ENCODE measurements at regions not wholly inside any gene's neighbourhood (a gene's known extent, or its start where the extent isn't known, plus 50 kb on each side); places are given as distances from the start of the nearest gene placed in this dataset.
"Not testable (repeated sequence)": the region's sequence is repeated elsewhere in the genome, so short reads cannot be mapped to it uniquely, and the experiment has no call there.

DNA sequence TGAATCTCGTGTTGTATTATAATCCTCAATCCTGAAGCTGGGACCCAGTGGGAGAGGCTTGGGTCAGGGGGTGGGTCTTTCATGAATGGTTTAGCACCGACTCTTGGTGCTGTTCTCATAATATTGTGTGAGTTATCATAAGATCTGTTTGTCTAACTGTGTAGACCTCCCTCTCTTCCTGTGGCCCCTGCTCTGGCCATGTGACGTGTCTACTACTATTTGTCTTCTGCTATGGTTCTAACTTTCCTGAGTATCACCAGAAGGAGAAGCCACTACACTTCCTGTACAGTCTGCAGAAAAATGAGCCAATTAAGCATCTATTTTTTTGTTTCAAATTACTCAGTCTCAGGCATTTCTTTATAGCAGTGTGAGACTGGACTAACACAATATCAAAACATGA is 379.7 kb downstream of the TP53TG3F start:
- TF ChIP-seq, protein P1, sequence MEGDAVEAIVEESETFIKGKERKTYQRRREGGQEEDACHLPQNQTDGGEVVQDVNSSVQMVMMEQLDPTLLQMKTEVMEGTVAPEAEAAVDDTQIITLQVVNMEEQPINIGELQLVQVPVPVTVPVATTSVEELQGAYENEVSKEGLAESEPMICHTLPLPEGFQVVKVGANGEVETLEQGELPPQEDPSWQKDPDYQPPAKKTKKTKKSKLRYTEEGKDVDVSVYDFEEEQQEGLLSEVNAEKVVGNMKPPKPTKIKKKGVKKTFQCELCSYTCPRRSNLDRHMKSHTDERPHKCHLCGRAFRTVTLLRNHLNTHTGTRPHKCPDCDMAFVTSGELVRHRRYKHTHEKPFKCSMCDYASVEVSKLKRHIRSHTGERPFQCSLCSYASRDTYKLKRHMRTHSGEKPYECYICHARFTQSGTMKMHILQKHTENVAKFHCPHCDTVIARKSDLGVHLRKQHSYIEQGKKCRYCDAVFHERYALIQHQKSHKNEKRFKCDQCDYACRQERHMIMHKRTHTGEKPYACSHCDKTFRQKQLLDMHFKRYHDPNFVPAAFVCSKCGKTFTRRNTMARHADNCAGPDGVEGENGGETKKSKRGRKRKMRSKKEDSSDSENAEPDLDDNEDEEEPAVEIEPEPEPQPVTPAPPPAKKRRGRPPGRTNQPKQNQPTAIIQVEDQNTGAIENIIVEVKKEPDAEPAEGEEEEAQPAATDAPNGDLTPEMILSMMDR (IDR thresholded peaks at IDR 0.05): not testable (repeated sequence)
- TF ChIP-seq, protein P2, sequence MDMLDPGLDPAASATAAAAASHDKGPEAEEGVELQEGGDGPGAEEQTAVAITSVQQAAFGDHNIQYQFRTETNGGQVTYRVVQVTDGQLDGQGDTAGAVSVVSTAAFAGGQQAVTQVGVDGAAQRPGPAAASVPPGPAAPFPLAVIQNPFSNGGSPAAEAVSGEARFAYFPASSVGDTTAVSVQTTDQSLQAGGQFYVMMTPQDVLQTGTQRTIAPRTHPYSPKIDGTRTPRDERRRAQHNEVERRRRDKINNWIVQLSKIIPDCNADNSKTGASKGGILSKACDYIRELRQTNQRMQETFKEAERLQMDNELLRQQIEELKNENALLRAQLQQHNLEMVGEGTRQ (CRISPR knock-in tag; IDR thresholded peaks at IDR 0.05): not testable (repeated sequence)
- TF ChIP-seq, protein P3, sequence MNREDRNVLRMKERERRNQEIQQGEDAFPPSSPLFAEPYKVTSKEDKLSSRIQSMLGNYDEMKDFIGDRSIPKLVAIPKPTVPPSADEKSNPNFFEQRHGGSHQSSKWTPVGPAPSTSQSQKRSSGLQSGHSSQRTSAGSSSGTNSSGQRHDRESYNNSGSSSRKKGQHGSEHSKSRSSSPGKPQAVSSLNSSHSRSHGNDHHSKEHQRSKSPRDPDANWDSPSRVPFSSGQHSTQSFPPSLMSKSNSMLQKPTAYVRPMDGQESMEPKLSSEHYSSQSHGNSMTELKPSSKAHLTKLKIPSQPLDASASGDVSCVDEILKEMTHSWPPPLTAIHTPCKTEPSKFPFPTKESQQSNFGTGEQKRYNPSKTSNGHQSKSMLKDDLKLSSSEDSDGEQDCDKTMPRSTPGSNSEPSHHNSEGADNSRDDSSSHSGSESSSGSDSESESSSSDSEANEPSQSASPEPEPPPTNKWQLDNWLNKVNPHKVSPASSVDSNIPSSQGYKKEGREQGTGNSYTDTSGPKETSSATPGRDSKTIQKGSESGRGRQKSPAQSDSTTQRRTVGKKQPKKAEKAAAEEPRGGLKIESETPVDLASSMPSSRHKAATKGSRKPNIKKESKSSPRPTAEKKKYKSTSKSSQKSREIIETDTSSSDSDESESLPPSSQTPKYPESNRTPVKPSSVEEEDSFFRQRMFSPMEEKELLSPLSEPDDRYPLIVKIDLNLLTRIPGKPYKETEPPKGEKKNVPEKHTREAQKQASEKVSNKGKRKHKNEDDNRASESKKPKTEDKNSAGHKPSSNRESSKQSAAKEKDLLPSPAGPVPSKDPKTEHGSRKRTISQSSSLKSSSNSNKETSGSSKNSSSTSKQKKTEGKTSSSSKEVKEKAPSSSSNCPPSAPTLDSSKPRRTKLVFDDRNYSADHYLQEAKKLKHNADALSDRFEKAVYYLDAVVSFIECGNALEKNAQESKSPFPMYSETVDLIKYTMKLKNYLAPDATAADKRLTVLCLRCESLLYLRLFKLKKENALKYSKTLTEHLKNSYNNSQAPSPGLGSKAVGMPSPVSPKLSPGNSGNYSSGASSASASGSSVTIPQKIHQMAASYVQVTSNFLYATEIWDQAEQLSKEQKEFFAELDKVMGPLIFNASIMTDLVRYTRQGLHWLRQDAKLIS (CRISPR knock-in tag; IDR thresholded peaks at IDR 0.05; ENCODE audit: borderline replicate concordance): not testable (repeated sequence)
- TF ChIP-seq RELA (CRISPR knock-in tag; IDR thresholded peaks at IDR 0.05; ENCODE audit: borderline replicate concordance): not testable (repeated sequence)
- TF ChIP-seq, protein P4, sequence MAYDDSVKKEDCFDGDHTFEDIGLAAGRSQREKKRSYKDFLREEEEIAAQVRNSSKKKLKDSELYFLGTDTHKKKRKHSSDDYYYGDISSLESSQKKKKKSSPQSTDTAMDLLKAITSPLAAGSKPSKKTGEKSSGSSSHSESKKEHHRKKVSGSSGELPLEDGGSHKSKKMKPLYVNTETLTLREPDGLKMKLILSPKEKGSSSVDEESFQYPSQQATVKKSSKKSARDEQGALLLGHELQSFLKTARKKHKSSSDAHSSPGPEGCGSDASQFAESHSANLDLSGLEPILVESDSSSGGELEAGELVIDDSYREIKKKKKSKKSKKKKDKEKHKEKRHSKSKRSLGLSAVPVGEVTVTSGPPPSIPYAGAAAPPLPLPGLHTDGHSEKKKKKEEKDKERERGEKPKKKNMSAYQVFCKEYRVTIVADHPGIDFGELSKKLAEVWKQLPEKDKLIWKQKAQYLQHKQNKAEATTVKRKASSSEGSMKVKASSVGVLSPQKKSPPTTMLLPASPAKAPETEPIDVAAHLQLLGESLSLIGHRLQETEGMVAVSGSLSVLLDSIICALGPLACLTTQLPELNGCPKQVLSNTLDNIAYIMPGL (CRISPR knock-in tag; IDR thresholded peaks at IDR 0.05): not testable (repeated sequence)

All from WTC11 (cell line).